GM21825 (cell line): ENCODE measurements at regions not wholly inside any gene's neighbourhood (a gene's known extent, or its start where the extent isn't known, plus 50 kb on each side); places are given as distances from the start of the nearest gene placed in this dataset.

ENCODE experiments used
- ATAC-seq: cut with Tn5 transposase; IDR thresholded peaks from one replicate; pipeline ENCODE4 v1.9.1; 2021; ENCODE audit warnings: mild to moderate bottlenecking, moderate library complexity; ENCODE audit not compliant: unreplicated experiment

DNA sequence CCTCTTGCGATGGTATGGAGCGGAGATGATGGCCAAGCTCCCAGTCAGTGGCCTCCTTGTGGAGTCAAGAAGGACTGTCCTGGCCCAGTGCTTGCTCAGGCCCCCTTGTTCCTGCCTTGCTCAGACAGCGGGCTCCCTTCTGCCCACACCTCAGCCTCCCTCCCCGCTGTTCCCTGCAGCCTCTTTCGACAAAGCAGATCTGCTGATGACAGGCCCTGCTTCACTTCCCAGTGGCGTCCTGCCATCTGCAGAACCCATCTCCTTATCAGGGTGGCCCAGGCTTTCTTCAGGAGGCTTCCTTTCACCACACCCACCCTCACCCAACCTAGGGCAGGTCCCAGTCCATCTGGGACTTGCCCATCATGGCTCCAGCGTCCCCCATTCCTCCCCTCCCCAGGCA lies 80.0 kb downstream of the CLDN34 start:
- ATAC-seq = no peak

DNA sequence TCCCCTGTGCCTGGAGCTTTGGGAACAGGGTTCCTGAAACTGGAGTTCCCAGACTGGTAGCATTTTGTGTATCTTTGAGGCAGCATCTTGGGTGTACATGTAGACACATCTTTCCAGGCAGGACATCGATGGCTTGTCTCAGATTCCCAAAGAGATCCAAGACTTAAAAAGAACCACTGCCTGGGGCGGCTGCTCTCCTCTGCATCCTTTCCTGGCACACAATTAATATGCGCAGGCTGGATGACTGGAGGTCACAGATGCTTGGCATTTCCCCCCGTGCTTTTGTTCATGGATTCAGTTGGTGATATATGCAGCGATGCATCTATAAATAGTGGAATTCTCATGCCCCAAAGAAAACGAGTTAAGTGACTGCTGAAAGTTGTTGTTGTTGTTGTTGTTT lies 80.5 kb downstream of the CLDN34 start:
- ATAC-seq = no peak

DNA sequence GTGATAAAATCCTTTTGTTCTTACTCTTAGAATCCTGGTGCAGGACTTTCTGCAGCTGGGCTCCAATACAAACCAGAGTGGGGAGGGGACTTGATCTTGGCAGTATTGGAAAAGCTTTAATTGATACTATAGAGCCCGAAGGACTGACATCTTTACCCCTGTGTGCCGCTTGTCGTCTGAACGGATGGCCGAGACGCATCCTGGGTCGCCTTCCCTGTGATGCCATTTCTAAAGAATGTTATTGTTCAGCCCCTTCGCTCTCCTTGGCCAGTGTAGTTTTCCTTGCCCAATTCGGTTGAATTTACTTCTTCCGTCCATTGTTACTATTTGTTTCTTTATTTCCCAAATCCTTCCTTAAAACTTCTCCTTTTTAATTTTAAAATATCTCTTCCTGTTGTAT lies 80.9 kb downstream of the CLDN34 start:
- no peak for ATAC-seq

DNA sequence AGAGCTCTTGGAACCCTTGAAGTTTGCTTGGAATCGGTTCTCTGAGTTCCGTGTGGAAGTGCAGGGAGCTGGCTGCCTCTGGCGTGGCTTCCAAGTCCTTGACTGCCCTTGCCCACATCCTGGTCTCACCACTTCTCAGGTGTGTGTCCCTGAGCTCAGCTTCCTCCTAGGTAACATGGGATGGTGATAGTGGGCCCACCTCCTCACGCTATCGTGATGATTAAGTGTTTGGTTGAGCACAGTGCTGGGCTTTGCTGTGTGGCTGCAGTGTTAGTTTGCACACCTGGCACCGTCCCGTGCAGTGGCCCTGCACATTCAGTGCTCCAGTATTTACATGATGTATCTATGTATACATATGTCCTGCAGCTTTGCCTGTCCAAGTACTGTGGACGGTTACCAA lies 81.5 kb downstream of the CLDN34 start:
- ATAC-seq = no peak

DNA sequence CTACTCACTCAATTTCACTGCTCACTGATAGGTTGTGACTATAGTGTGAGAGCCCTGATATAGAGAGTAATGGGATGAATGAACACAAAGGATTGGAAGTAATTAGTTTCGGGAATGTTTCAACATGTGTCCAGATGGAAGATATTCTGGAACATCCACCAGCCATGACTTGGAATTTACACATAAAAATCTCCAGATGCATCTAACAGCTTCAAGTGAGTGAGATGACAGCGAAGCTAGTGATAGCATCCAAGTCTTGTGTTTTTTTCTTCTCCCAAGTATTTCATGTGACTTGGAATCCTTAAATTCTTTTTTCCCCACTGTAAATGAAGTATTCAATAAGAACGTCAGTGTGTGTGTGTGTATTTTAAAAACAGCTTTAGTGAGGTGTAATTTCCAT lies 82.1 kb downstream of the CLDN34 start:
- ATAC-seq = no peak

DNA sequence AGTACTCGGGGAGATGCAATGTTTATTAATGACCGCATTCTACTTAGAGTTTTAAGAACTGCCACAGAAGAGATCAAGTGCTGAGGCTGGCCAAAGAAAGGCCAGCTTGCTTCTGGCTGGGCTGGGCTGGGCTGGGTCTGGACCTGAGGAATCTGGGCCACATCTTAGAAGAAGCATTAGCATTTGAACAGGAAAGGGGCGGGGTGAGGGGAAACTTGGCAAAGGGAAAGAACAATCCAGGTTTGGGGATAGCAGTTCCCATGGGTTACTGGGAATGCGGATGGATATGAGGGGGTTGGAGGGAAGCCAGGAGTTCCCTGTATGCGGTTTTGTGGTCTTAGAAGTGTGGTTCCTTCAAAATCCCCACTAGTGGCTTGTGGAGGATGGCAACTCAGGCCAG lies 83.3 kb downstream of the CLDN34 start:
- ATAC-seq = no peak

DNA sequence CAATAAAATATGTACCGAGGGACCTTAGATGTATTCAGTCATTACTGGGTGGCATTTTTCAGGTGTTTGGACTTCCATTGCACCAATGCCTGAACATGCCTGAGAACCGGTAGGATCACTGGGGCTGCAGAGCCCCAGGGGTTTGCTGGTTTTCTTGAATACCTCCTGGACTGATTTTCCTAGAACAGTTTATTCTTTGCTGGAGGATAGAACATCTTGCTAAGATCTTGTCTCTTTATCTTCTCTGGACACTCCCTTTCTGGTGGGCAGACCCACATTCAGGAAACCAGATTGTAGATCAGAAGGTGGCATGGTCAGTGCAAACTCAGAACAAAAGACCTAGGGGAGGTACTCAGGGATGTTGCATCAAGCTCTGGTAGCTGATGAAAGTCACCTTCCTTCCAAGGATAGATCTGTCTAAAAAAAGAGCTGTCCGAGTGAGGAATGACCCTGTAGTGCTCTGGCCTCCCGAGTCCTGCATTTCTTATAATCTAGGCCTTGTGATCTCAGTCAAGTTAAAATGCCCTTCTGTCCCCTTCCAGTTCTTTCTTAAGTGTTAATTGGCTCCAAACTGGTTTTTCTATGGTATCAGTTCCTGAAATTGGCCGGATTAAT lies 84.8 kb downstream of the CLDN34 start:
- no peak for ATAC-seq

DNA sequence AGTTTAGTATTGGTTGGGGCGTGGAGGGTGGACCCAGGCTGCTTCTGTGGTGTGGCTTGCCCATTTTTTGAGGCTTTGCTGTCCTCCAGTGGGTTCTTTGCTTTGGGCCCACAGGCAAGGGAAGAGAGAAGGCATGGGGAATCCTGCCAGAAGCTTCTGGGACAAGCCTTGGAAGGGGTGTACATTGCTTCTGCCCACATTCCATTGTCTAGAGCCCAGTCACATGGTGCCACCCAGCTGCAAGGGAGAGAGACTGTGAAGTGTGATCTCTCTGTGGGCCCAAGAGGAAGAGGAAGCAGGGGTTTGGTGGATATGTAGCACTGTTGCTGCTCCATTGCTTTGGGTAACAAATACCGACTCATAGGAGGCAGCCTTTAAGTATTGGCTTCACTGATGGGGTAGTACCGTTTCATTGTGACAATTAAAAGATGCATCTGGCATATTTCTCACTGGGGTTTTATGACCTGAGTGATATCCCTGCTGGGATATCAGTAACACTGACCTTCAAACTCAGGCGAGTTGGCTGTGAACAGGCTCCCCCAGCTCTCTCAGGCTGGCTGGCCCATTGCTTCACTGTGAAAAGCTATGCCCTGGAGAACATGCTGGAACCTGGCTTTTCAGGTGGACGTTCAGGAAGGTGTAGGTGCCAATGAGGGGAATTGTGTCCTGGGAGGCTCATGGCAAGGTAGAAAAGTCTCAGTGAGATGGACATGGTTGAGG lies 85.9 kb downstream of the CLDN34 start:
- ATAC-seq = no peak

DNA sequence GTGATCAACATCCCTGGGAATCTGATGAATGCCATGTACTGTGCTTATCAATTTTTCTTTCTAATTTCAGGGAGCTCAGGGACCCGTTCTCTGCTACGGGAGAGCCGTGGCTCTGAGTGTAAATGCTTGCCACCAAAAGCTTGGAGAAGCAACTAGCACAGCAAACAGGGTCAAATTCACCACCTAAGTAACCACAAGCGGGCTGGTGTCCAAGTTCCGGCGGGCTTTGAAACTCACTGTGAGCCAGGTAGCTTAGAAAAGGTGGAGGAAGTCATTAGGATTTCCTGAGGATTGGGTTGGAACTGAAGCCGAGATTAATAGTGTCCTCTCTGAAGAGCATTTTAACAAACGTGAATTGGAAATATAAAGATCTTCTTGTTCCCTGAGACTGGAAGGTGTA lies 87.2 kb downstream of the CLDN34 start:
- no peak for ATAC-seq

DNA sequence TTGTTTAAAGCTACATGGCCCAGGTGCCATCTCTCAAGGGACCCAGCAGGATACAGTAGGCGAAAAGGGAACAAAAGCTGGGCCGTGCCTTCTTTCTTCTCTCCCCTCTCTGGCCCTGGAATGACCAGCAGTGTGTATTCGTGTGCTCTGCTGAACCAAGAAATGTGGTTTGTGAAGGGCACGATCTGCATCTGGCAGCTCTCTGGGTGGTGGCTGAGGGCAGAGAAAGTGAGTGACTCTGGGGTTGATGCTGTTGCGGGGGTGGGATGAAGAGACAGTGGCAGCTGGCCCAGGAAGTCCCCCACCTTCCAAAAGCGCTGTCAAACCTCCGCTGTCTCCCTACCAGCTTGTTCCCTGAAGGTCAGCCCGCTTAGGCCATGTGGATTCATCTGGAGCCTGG lies 88.3 kb downstream of the CLDN34 start:
- no peak for ATAC-seq

DNA sequence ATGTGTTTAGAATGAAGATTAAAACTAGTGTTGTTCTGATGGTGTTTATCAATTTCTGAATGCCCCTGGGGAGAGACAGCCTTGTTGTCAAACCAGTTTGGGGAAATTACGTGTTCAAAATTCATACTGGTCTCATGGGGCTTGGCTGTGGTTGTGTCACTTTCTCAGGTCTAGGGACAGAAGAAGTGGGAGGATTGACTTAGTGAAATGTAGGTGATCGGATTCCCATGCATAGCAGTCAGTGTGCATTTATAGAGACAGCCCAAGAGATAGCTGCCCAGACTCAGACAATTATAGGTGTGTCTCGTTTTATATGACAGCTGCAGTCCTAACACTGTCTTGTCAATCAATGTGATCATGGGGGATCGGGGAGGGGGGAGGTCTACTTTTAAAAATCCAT lies 94.4 kb upstream of the CLCN4 start:
- ATAC-seq = no peak

DNA sequence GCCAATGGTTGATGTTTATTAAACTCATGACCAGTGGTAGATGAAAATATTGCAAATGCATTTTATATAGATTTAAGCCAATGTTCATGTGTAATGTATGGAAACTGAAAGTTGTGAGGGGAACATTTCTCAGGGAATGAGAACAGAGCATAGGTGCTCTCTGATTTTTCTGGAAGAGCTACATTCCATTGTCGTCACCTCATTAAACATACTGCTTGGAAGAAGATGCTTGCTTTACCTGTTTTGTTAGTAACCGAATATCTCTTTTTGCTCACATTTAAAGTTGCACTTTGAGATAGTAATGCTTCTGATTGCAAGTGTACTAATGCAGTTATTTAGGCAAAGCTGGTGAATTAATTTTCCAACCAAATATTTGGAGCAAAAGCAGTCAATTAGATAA lies 93.8 kb upstream of the CLCN4 start:
- no peak for ATAC-seq

DNA sequence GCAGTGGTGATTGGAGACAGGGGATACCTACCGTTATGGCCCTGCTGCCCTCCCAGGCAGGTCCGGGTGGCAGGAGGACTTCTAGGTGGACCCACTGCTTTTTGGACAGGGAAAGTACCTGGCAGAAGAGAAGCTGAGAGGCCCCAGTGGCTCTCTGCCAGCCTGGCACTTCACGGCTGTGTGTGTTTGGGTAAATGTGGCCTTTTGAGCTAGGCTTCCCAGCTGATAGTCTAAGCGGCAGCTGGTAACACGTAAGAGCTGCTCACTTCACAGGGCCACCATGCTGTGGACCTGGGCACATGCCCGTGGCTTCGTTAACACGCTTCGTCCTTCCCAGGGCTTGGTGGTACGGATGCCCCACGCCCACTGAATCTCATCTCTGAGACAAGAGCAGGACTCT lies 92.0 kb upstream of the CLCN4 start:
- no peak for ATAC-seq

DNA sequence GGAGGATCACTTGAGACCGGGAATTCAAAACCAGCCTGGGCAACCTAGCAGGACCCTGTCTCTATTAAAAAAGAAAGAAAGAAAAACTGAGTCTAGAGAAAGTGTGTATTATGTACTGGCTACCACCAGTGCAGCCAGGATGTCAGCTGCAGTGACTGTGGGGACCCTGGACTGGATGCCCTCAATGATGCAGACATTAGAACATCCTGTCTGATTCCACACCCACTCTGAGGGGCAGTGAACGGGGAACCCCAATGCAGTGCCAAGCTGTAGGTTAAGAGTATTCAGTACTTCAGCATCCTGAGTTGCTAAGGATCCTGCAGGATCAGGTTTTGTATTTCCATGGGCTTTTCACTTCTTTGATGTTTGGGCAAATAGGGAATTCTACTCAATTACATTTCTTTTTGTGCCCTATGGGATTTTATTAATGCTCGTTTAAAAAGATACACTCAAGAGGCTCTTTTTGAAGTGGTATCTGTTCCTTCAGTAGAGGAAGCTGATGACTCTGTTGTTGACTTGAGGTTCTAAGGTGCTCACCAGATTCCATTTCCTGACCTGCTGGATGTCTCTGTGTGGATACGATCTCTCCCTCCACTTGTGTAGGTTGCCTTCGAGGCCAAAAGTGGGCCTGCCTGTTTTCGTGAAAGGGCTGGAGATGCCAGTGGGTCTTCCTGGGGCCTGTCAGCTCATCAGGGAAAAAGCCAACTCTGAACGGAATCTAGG lies 85.9 kb upstream of the CLCN4 start:
- no peak for ATAC-seq

DNA sequence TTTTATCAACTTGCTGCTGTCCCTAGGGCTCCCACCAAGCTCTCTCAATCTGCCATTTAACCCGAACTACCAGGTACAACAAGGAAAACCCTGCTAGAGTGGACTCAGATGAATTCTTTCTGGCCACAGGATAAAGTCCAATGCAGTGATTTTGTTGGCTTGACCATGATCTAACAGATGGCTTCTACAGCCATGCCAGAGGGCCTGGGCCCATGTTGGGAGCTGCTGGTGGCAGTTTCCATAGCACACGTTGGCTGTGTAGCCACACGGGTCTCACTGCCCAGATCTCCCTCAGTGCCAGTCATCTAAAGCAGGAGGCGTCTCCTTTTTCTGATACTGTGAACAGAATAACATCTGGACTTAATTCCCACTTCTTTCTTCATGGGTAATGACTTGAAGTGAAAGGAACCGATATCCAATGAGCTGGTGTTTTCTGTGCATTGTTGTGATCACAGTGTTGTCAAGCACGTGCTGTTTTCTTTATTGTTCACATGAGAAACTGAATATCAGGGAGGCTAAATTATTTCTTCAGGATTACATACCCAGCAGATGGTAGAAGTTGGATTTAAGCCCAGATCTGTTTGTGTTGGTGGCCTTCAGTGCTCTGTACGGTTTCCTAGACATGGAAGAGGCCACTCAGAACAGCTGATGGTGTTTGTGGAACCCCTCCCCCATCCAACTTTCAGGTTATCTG lies 85.2 kb upstream of the CLCN4 start:
- ATAC-seq = no peak

DNA sequence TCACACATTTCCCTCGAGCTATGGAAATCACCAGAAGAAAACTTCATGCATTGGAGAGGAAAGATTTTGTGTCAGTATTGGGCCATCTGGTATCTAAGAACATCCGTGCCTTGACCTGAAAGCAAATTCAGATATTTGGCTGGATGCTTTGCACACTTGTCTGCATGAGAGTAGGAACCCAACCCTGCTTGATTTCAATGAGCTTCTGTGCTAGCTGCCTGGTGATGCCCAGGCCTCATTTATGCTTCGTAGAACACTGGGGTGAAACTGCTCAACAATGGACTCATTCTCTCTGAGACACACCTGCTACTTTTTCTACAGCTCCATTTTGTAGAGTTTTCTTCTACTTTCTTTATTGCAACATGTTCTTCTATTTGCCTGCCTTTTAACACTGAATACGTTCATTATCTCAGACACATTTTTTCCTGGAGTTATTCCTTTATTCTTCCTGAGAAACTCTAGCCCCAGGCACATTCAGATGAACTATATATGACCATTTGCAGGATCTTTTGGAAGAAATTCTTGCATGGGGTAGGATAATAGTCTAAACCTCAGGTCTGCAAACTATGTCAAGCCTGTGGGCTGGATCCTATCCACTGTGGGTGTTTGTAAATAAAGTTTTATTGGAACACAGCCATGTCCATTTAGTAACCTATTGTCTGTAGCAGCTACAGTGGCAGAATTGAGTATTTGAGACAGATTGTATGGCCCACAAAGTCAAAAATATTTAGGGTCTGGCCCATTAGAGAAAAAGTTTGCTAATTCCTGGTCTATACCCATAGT lies 83.8 kb upstream of the CLCN4 start:
- ATAC-seq = no peak

DNA sequence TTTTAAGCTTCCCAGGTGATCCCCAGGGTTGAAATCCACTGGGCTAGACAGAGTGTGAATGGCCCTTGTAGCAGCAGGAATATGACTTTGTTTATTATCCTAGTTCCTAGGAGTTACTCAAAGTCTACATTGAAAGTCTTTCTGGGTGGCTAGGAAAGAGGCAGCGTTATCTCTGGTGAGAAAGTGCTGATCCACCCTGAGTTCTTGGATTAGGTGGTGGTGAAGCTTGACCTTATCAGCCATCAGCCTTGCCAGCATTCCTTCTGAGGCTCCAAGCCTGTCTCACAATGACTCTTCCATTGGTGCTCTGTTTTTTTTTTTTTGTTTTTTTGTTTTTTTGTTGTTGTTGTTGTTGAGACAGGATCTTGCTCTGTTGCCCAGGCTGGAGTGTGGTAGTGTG lies 83.1 kb upstream of the CLCN4 start:
- ATAC-seq = no peak

DNA sequence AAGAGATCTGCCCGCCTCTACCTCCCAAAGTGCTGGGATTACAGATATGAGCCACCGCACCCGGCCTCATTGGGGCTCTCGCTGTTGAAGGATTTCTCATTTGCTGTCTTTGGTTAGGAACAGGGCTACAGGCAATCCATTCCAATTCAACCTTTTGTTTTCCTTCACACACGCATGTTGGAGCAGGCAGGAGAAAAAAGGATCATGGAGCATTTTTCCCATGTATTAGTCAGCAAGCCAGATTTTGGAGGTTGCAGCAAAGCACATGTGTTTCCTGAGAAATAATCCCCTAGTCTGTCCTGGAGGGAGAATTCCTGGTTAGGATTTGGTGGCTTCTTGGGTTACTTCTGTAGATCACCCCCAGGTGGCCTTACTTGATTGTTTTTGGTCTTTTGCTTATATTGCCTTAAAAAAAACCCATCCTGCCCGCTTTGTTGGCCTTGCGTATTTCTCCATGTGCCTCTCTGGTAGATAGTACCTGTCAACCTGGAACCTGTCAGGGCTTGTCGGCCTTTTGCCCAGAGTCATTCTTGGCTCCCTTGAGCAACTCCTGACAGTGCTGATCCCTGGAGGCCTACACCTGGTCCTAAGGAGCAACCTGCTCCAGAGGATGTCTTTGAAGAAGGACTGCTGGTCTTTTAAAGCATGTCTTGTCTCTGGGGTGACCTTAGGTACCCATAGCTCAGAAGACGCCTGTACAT lies 82.4 kb upstream of the CLCN4 start:
- ATAC-seq = no peak

DNA sequence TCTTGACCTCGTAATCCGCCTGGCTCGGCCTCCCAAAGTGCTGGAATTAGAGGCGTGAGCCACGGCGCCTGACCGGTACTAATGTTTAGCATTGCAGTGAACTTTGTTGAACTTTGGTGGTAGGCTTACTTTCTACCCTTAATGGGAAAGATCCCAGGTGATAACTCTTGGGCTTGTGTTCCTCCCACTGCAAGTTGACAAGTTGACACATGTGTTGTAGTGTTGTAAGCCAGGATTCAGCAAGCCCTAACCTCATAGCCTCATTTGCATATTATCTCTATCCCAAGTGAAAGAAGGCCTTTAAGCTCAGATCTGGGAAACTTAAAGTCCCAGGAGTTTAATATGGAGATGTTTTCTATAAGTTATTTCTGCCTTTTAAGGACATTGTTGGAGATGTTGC lies 80.0 kb upstream of the CLCN4 start:
- ATAC-seq = no peak

DNA sequence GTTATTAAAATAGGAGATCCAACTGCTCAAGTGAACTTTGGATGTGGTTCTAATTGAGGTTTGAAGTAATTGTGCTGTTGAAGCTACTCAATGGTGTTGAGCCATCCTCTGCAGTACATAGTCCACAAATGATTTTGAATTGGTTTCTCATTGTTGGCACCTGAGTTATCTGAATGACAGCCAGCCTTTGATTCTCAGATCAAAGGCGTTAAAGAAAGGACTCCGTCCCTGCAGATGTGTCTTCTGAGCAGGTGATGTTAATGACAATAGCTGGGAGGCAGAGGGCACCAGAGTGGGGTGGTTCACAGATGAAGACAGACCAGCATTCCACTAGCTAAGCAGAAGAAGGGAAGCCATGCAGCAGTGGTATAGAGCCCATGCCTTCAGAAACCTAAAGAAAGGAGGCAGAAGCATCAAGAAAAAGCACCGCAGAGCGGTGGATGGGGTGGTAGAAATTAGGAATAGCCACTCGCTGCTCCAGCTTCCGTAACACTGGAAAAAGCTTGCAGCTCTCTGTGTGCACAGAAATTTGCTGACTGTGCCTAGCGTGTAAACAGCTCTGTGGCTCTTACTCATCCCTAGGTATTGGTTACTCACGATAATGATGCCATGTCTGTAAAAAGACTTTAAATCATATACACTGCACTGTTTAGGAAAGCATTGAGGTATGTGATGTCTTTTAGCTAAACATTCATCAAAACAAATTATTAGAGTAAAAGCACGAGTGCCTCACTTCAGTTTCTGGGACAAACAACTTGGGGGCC lies 79.2 kb upstream of the CLCN4 start:
- ATAC-seq = no peak
